SU-DHL-6 (cell line): ENCODE measurements at regions not wholly inside any gene's neighbourhood (a gene's known extent, or its start where the extent isn't known, plus 50 kb on each side); places are given as distances from the start of the nearest gene placed in this dataset.

Experiments
- H2AFZ ChIP-seq: fragments of 200-600 bp; sonication (generic); 2 replicates; pipeline ENCODE4 v1.6.1; 2014; ENCODE audit warnings: low read depth, mild to moderate bottlenecking, moderate library complexity, mixed read lengths, antibody characterized with exemption, low read length; ENCODE audit not compliant: severe bottlenecking
- H3F3A ChIP-seq: fragments of 200-600 bp; shearing (Covaris generic); 2 replicates; pipeline ENCODE4 v1.6.0; 2016; ENCODE audit warnings: antibody characterized with exemption, mild to moderate bottlenecking; ENCODE audit not compliant: insufficient read depth
- H3K27ac ChIP-seq: fragments of 200-600 bp; sonication (generic); 2 replicates; pipeline ENCODE4 v1.5.1; 2016; ENCODE audit warnings: low read depth, mild to moderate bottlenecking, low read length, moderate library complexity, mixed read lengths
- H3K27me3 ChIP-seq: fragments of 200-600 bp; sonication (generic), shearing (Covaris generic); 2 replicates; pipeline ENCODE4 v1.6.0; 2014; ENCODE audit warnings: mild to moderate bottlenecking, low read length
- H3K36me3 ChIP-seq: fragments of 200-600 bp; sonication (generic); 2 replicates; pipeline ENCODE4 v1.6.1; 2014; ENCODE audit warnings: mild to moderate bottlenecking, low read length, mixed read lengths
- H3K4me2 ChIP-seq: fragments of 300-600, 200-600 bp; shearing (Covaris generic), sonication (generic); 2 replicates; pipeline ENCODE4 v1.6.0; 2014; ENCODE audit warnings: low read length, low read depth, mild to moderate bottlenecking; ENCODE audit not compliant: poor library complexity, severe bottlenecking
- H3K4me3 ChIP-seq: fragments of 200-600 bp; sonication (generic); 2 replicates; pipeline ENCODE4 v1.5.1; 2014; ENCODE audit warnings: antibody characterized with exemption, low read length, mild to moderate bottlenecking, mixed read lengths; ENCODE audit not compliant: insufficient read depth, poor library complexity, severe bottlenecking
- H3K79me2 ChIP-seq: fragments of 200-600 bp; sonication (generic); 2 replicates; pipeline ENCODE4 v1.6.1; 2014; ENCODE audit warnings: mild to moderate bottlenecking, low read length, moderate library complexity; ENCODE audit not compliant: insufficient read depth
- H3K9ac ChIP-seq: fragments of 200-600 bp; sonication (generic); 2 replicates; pipeline ENCODE4 v1.7.0; 2014; ENCODE audit warnings: mild to moderate bottlenecking, low read length
- H3K9me2 ChIP-seq: fragments of 200-600 bp; sonication (generic); replicated peaks from 2 replicates; pipeline ENCODE4 v1.6.1; 2014; ENCODE audit warnings: low read length; ENCODE audit not compliant: insufficient read depth
- H3K9me3 ChIP-seq: fragments of 200-600 bp; sonication (generic); 2 replicates; pipeline ENCODE4 v1.6.1; 2014; ENCODE audit warnings: low read length, mixed read lengths; ENCODE audit not compliant: insufficient read depth
- H4K20me1 ChIP-seq: fragments of 200-600 bp; sonication (generic); 2 replicates; pipeline ENCODE4 v1.6.1; 2014; ENCODE audit warnings: low read depth, mild to moderate bottlenecking, antibody characterized with exemption, low read length, moderate library complexity, mixed read lengths
- EZH2phosphoT487 ChIP-seq: fragments of 200-600 bp; sonication (generic), shearing (Covaris generic); conservative IDR thresholded peaks from 2 replicates; pipeline ENCODE4 v1.6.1; 2018; ENCODE audit warnings: mild to moderate bottlenecking, antibody characterized with exemption, low read length, moderate library complexity, mixed read lengths
- TF ChIP-seq, protein P1 (sequence below): fragments of 200-600 bp; sonication (generic); IDR thresholded peaks from one replicate; pipeline ENCODE4 v1.5.1; 2017; ENCODE audit warnings: antibody characterized with exemption, mild to moderate bottlenecking, low read length, moderate library complexity; ENCODE audit not compliant: insufficient read depth, poor library complexity, severe bottlenecking

DNA sequence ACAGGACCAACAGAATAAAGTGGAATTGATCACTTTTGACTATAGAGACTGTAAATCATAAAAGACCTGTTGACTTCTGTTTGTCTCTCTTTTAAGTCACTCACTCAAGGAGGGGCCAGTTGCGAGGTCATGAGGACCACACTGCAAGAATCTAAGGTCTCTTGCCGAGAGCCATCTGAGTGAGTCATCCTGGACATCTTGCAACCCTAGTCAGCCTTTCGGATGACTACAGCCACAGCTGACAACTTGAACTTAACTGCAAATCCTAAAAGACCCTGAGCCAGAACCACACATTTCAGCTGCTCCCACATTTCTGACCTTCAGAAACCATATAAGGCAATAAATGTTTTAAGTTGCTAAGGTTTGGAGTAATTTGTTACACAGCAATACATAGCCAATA lies 129.7 kb upstream of the RAD23B start:
- no peaks in the 10 kb centered on the region for H3K9me2 ChIP-seq
- H3K27me3 ChIP-seq = no peaks in the 10 kb centered on the region
- H3K36me3 ChIP-seq = no peaks in the 10 kb centered on the region
- TF ChIP-seq, protein P1, sequence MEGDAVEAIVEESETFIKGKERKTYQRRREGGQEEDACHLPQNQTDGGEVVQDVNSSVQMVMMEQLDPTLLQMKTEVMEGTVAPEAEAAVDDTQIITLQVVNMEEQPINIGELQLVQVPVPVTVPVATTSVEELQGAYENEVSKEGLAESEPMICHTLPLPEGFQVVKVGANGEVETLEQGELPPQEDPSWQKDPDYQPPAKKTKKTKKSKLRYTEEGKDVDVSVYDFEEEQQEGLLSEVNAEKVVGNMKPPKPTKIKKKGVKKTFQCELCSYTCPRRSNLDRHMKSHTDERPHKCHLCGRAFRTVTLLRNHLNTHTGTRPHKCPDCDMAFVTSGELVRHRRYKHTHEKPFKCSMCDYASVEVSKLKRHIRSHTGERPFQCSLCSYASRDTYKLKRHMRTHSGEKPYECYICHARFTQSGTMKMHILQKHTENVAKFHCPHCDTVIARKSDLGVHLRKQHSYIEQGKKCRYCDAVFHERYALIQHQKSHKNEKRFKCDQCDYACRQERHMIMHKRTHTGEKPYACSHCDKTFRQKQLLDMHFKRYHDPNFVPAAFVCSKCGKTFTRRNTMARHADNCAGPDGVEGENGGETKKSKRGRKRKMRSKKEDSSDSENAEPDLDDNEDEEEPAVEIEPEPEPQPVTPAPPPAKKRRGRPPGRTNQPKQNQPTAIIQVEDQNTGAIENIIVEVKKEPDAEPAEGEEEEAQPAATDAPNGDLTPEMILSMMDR = no peak
- TF ChIP-seq EZH2phosphoT487 = no peak
- no peak overlapping the region for H3K4me3 ChIP-seq
- no peak overlapping the region for H3K9ac ChIP-seq
- H3K79me2 ChIP-seq = no peaks in the 10 kb centered on the region
- H2AFZ ChIP-seq = no peak overlapping the region
- H3K4me2 ChIP-seq = no peak overlapping the region
- no peaks in the 10 kb centered on the region for H3K9me3 ChIP-seq
- no peaks in the 10 kb centered on the region for H3F3A ChIP-seq
- H4K20me1 ChIP-seq = no peaks in the 10 kb centered on the region
- H3K27ac ChIP-seq = no peak overlapping the region

DNA sequence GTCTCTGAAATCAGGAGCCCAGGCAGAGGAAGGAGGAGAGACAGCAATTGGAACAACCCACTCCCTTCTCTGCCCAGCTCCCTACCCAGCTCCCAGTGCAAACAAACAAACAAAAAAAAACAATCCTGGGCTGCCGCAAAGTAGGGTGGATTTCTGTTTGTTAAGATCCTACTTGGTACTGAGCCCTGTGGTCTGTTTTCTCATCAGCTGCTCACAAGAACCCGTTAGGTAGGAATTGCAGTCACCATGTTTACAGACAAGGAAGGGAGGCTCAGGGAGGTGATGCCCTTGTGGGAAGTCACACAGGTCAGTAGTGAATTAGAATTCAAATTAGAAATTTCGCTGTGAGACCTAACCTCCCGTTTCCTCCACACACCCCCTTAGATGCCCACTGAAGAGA lies 128.8 kb upstream of the RAD23B start:
- no peak overlapping the region for H3K9ac ChIP-seq
- H3K36me3 ChIP-seq = no peaks in the 10 kb centered on the region
- H3F3A ChIP-seq = no peaks in the 10 kb centered on the region
- no peaks in the 10 kb centered on the region for H3K9me2 ChIP-seq
- TF ChIP-seq EZH2phosphoT487 = no peak
- TF ChIP-seq, protein P1 = no peak
- H3K4me3 ChIP-seq = no peak overlapping the region
- H3K27me3 ChIP-seq = no peaks in the 10 kb centered on the region
- H3K27ac ChIP-seq = no peak overlapping the region
- no peaks in the 10 kb centered on the region for H4K20me1 ChIP-seq
- H3K79me2 ChIP-seq = no peaks in the 10 kb centered on the region
- H2AFZ ChIP-seq = no peak overlapping the region
- H3K4me2 ChIP-seq = no peak overlapping the region
- no peaks in the 10 kb centered on the region for H3K9me3 ChIP-seq

DNA sequence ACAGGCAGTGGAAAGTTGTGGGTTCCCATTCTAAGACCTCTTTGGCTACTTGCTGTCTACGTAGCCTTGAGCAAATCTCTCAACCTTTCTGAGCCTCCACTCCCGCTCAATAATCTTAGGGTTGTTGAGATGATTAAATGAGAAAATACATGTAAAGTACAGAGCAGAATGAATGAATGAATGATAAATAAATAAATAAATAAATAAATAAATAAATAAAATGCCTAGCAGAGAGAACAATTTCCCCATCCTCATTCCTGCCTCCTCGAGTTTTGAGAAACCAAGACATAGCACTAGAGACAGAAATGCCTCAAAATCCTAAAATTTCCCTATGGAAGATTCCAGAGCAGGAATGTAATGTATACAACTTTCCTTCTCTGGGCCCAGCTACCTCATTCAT lies 128.3 kb upstream of the RAD23B start:
- no peaks in the 10 kb centered on the region for H4K20me1 ChIP-seq
- no peaks in the 10 kb centered on the region for H3K79me2 ChIP-seq
- no peak overlapping the region for H3K4me2 ChIP-seq
- H3K9me3 ChIP-seq = no peaks in the 10 kb centered on the region
- TF ChIP-seq EZH2phosphoT487 = no peak
- TF ChIP-seq, protein P1 = no peak
- H3F3A ChIP-seq = no peaks in the 10 kb centered on the region
- no peaks in the 10 kb centered on the region for H3K27me3 ChIP-seq
- H3K27ac ChIP-seq = no peak overlapping the region
- no peak overlapping the region for H2AFZ ChIP-seq
- no peaks in the 10 kb centered on the region for H3K9me2 ChIP-seq
- no peaks in the 10 kb centered on the region for H3K36me3 ChIP-seq
- H3K4me3 ChIP-seq = no peak overlapping the region
- no peak overlapping the region for H3K9ac ChIP-seq
